HL-60 (cell line): ENCODE measurements at regions not wholly inside any gene's neighbourhood (a gene's known extent, or its start where the extent isn't known, plus 50 kb on each side); places are given as distances from the start of the nearest gene placed in this dataset.

Experiments
- DNase-seq, 2 experiments: peaks; one replicate each; pipeline ENCODE4 v3.0.0-alpha.2; 2010 to 2020; ENCODE audit warnings: low read depth in 1 of 2, low spot score in 1 of 2
- H3K27ac ChIP-seq: fragments of 250-450 bp; sonication (Bioruptor Pico); replicated peaks from 2 replicates; pipeline ENCODE4 v1.5.1; 2020; ENCODE audit warnings: mild to moderate bottlenecking, moderate library complexity
- H3K27me3 ChIP-seq: fragments of 250-450 bp; sonication (Bioruptor Pico); 2 replicates; pipeline ENCODE4 v1.5.1; 2021; ENCODE audit warnings: mild to moderate bottlenecking, moderate library complexity; ENCODE audit not compliant: insufficient read depth, poor library complexity, severe bottlenecking
- H3K4me3 ChIP-seq: replicated peaks from 2 replicates; pipeline ENCODE4 v1.5.1; 2011; ENCODE audit warnings: mild to moderate bottlenecking, control low read depth, low read length; ENCODE audit not compliant: insufficient read depth
- CTCF ChIP-seq: IDR thresholded peaks from one replicate; pipeline ENCODE4 v1.5.1; 2011; ENCODE audit warnings: low read length, control low read depth, inconsistent platforms; ENCODE audit not compliant: insufficient read depth
- GABPA ChIP-seq: IDR thresholded peaks from 2 replicates; pipeline ENCODE4 v1.6.1; 2012; ENCODE audit warnings: low read depth
- POLR2AphosphoS5 ChIP-seq: IDR thresholded peaks from 2 replicates; pipeline ENCODE4 v1.6.1; 2012; ENCODE audit warnings: low read depth
- REST ChIP-seq: IDR thresholded peaks from 2 replicates; pipeline ENCODE4 v1.6.1; 2012; ENCODE audit warnings: low read depth; ENCODE audit not compliant: insufficient replicate concordance
- SPI1 ChIP-seq: IDR thresholded peaks from 2 replicates; pipeline ENCODE4 v1.6.1; 2012; ENCODE audit warnings: low read depth, mild to moderate bottlenecking, borderline replicate concordance

- DNase-seq, result no peak
- Histone ChIP-seq H3K27me3 (no peaks in the 10 kb centered on the region), H3K27ac (no peak overlapping the region), H3K4me3 (no peak overlapping the region)
- no peak for TF ChIP-seq CTCF
- no peak for TF ChIP-seq REST
- TF ChIP-seq POLR2AphosphoS5, result no peak
- no peak for TF ChIP-seq GABPA
- no peak for TF ChIP-seq SPI1
These were observed 89.5 kb downstream of the TNFRSF13B start for GRCh38 chr17:16882243-16882925.

DNA sequence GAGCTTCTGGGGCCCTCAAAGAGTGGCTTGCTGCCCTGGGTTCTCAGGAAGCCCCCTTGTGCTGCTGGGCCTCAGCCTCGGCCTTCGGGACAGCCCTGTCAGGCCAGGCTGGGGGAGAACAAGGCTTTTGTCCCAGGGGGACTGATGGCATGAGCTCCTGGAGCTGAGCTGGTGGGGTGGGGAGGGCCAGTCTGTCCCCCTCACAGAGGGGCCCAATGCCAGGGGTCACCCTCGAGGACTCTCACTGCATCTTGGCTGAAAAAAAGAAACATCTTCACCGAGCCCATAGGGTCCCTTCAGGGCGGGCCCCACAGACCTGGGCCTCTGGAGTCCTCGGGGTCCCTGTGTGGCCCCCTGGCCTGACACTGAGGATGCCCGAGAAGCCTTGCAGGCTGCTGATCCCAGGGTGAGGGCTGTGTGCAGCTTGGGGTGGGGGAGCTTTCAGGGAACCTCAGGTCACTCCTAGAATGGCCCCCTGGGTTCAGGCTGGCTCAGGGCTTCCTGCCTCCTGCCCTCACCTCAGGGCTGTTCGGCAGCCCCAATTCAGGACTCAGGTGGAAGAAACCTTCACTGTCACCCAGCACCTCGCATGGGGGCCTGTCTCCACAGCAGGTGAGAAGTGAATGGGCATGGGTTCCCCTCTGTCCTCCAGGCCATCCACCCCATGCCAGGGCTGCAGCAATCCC, 90.5 kb downstream of the TNFRSF13B start:
- no peaks in the 10 kb centered on the region for H3K27me3 ChIP-seq
- TF ChIP-seq POLR2AphosphoS5 (no peak), CTCF (no peak), REST (no peak), GABPA (no peak), SPI1 (no peak)
- H3K27ac ChIP-seq, result no peak overlapping the region
- no peak overlapping the region for H3K4me3 ChIP-seq
- no peak for DNase-seq

- no peak overlapping the region for H3K4me3 ChIP-seq
- no peak for DNase-seq
- TF ChIP-seq CTCF (no peak), SPI1 (no peak), GABPA (no peak), POLR2AphosphoS5 (no peak), REST (no peak)
These were observed 91.1 kb downstream of the TNFRSF13B start for GRCh38 chr17:16880843-16881230.

More at GRCh38 chr17:16880843-16881230, 91.1 kb downstream of the TNFRSF13B start:
- no peak overlapping the region for H3K27ac ChIP-seq
- H3K27me3 ChIP-seq, result no peaks in the 10 kb centered on the region
